ENCODE measurements at regions not wholly inside any gene's neighbourhood (a gene's known extent, or its start where the extent isn't known, plus 50 kb on each side); places are given as distances from the start of the nearest gene placed in this dataset.

DNA sequence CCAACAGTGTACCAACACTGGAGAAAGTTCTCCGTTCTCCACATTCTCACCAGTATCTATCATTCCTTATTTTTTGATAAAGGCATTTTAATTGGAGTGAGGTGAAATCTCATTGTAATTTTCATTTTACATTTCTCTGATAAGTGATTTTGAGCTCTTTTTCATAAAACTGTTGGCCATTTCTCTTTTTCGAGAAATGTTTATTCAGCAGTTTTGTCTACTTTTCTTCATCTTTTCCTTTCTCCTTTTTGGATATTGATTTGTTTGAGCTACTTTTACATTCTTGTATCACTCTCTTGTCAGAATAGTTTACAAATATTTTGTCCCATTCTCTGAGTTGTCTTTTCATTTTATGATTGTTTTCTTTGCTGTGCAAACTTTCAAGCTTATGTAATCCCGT is 555.2 kb downstream of the COL12A1 start:
- DNase-seq (ENCODE audit: insufficient read length, low spot score) (no peak), FAIRE-seq (no peak)

DNA sequence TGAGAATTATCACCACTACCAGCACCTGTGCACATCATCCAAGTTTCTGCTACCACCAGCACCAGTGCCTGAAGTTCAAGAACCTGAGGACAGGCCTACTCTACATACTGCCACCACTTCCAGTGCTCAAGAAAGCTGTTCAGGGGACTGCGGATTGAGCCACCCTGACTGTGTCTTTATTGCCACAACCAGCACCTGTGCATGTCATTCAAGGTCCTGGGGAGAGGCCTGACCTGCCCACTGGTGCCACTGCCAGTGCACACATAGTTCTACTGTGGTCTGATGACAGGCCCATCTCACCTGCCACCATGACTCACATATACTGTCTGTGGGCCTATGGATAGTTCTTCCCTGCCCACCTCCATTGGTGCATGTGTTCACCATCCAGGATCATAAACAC is 559.4 kb downstream of the COL12A1 start:
- no peak for DNase-seq (ENCODE audit: insufficient read length, low spot score)
- FAIRE-seq = no peak

DNA sequence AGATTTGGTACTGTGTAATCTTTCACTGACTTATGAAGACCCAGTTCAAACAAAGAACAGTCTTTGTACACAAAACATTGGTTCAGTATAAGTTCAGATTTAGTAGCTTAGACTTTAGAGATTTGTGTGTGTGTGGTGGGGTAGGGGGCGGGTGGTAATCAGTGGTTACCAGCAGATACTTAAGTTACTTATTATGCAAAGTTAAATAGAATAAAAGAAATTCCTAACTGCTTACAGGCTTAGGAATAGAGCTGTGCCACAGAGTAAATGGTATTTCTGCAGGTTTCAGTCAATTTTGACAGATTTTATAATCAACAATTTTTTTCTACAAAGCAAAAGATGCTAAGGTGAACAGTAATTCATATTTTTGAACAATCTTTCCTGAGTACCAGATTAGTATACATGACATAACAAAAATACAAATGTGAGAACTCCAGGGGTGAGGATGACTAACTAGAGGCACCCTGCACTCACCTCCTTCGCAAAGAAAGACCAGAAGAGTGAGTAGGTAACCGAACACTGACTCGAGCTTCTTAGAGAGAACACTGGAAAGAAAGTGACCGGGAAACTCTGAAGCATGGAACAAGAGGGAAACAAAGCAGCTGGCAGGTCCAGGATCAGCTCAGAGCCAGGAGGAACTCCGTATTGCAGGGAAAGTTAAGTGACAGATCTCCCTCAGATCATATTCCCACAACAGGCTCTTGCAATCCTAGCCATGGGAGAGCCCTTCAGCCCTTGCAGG is 560.6 kb downstream of the COL12A1 start:
- DNase-seq (ENCODE audit: insufficient read length, low spot score) (no peak), FAIRE-seq (no peak)

DNA sequence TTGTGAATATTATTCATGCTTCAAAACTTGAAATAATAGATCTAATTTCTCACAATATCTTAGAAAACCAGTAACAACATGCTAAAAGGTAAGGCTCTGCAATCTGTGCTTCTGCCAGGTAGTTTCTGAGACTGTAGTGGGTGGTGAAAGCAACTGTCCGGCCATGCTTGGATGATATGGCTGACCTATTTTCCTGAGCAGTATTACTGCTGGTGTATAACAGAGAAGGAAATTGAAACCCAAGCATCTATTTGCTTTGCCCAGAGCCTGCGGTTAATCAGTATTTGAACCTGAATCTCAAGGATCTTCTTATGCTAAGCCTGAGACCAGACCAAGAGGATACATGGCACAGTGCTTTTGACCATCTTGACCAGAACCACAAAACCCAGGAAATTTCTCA is 563.8 kb downstream of the COL12A1 start:
- no peak for FAIRE-seq
- DNase-seq (ENCODE audit: insufficient read length, low spot score) = no peak

DNA sequence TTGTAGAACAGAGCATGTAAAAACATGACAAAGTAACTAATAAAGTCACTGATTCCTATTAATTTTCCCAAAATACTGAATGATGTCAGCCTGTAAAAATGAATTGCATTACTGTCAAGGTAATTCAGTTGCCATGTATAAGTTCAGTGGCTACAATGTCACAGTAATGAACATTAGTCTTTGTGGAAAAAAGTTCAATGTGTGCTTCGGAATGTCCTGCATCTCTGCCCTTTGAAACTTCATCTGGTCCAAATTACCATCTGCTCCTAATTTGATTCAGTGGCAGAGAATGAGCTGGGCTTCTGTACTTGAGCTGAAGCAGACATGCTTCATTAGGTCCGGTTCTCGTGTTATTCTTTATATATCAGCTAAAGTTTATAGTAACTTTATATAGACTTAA is 567.4 kb downstream of the COL12A1 start:
- DNase-seq (ENCODE audit: insufficient read length, low spot score) (no peak), FAIRE-seq (no peak)

DNA sequence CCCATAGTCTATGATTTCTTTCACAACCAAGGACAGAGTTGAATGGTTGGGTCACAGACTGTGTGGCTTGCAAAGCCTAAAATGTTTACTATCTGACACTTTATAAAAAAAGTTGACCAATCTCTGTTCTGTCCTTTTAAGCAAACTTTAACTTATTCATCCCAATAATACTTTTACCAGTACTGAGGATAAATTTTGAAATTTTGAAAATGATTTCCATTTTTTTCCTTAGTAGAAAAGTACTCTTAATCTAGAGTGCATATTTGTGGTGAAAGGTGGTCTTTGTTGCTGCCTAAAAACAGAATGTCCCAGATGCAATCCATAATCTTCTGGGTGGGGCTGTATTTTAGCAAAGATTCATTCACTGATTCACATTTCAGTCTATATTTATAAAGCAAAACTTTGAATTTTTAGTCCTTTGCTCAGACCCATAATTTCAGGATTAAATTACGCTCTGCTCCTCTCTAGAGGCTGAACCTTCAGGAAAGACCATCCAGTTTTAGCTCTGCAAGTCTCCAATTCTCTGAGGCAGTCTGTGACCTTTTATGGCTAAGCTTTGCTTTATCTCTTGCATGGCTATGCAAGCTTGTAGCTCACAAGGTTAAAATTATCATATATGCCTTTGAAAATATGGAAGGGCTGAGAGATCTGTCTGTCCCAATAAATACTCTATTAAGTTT is 573.5 kb downstream of the COL12A1 start:
- DNase-seq (ENCODE audit: insufficient read length, low spot score) = no peak
- no peak for FAIRE-seq

DNA sequence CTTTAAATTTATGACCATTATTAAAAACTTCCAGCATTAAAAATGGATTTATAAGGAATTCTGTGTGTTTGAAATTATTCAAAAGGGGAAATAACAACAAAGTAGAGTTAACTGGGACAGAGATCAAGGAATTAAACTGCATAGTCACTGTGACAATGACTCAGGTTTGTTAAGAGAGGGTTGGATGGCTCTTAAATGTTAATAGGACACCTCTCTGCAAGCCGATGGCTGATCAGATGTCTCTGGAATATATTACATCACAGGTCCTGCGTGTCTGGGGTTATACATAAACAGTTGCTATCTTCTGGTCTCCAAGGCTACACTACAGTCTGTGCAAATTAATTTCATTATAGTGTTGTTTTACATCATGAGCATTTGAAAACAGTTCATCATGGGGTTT is 574.3 kb downstream of the COL12A1 start:
- DNase-seq (ENCODE audit: insufficient read length, low spot score) (no peak), FAIRE-seq (no peak)

DNA sequence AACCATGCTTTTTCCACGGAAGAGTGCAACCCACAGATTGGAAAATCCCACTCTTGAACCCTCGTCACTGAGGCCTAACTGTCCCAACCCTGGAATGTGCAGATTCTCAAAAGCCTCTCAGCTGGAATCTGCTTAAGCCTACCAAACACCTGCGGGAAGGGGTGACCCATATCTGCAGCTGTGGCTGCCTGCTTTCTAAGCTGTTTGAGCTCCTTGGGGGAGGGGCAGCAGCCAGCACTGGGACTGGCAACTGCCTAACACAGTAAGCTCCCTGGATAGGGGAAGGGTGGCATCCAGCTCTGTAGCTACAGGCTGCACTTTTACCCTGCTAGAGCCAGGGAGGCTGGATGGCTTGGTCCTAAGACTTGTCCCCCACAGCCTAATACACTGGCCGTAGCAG is 579.6 kb downstream of the COL12A1 start:
- DNase-seq (ENCODE audit: insufficient read length, low spot score) = no peak
- FAIRE-seq = no peak

DNA sequence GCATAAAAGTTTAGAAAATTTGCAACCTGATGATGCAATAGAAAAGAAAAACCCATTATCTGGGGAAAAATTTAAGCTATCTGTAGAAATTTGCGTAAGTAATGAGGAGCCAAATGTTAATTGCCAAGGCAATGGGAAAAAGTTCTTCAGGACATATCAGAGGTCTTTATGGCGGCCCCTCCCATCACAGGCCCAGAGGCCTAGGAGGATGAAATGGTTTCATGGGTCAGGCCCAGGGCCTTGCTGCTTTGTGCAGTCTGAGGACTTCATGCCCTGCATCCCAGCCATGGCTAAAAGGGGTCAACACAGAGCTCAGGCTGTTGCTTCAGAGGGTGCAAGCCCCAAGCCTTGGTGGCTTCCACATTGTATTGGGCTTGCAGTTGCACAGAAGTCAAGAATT is 582.8 kb downstream of the COL12A1 start:
- FAIRE-seq = no peak
- no peak for DNase-seq (ENCODE audit: insufficient read length, low spot score)

DNA sequence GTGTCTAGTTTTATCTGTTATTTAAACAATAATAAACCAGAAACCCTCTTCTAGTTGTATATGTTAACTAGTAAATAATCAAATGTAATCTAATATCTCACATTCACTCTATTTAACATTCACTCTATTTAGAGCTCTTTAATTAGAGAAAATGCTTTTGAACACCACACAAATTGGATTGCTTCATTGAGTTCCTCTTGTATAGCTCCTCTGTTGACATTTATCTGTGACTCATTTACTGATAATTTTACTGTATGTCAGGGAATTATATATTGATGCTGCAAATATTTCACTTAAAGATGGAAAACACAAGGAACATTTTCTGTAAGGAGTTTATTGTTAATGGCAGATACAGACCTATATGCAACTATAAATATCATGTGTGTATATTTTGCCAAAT is 594.6 kb downstream of the COL12A1 start:
- FAIRE-seq = no peak

DNA sequence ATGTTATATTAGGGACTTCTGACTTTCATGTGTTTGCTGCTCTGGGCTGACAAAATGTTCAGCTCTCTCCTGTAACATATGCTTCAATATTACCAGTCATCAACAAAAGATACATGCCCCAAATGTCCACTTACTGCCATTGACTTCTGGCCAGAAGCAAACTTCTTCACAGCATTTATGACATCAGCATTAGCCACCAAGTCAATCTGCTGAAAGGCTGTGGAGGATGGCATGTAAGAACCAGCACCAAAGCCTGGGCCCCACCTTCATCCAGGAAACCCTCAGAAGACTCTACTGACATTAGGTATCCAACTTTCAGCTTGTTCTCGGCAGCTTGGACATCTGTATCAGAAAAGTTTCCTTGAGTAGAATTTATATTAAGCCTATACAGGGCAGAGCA is 595.5 kb downstream of the COL12A1 start:
- FAIRE-seq = no peak
- no peak for DNase-seq (ENCODE audit: insufficient read length, low spot score)

More for the DNA sequence above, 594.6 kb downstream of the COL12A1 start:
- no peak for DNase-seq (ENCODE audit: insufficient read length, low spot score)

DNA sequence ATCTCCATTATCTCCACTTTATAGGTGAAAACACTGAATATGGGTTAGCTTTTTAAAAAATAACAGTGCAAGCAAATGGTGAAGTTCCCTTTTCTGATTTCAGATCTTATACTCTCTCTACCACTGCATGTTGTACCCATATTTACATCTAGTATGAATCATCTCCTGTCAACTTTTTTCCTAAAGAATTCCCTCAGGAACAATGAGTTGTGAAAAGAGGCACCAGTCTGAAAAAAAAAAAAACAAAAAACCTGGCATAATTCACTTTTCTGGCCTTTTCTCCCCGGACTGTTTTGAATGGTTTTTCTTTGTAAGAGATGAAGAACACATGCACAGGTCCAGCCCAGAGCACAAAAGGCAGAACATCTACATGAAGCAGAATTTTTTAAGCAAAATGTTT is 596.0 kb downstream of the COL12A1 start:
- DNase-seq (ENCODE audit: insufficient read length, low spot score) (no peak), FAIRE-seq (no peak)

DNA sequence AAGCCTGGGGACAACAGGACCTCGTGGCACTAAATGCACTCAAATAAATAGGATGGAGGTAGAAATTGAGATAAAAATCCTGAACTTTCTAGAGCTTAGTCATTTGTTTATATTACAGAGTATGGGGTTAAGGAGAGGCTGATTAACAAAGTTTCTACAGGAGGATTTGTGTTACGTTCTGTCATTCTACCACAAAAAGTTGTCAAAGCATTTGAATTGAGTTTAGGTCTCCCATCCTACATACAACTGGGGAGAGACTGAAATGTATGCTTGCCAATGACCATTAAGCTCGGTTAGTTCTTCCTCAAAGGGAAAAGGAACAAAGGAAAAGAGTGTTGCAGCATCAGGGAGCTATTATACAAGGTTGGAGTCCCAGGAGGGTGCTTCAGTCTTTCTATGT is 597.9 kb downstream of the COL12A1 start:
- DNase-seq (ENCODE audit: insufficient read length, low spot score) (no peak), FAIRE-seq (no peak)

DNA sequence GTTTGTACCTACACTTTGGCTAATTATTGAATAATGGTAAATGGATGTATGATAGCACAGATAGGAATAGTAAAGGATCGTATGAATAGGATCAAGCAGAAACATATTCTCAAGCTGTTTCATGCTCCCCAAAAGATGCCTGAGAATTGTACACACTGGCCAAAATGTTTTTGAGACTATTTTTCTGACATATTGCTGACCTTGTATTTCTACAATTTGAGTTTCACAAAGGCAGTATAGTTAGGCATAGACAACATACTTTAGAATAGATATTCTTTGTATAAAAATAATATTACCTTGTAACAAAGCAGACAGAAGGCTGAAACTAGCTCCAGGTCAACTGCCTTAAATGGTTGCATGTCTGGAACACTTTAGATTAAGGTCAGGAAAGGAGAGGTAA is 598.4 kb downstream of the COL12A1 start:
- DNase-seq (ENCODE audit: insufficient read length, low spot score) (no peak), FAIRE-seq (no peak)

DNA sequence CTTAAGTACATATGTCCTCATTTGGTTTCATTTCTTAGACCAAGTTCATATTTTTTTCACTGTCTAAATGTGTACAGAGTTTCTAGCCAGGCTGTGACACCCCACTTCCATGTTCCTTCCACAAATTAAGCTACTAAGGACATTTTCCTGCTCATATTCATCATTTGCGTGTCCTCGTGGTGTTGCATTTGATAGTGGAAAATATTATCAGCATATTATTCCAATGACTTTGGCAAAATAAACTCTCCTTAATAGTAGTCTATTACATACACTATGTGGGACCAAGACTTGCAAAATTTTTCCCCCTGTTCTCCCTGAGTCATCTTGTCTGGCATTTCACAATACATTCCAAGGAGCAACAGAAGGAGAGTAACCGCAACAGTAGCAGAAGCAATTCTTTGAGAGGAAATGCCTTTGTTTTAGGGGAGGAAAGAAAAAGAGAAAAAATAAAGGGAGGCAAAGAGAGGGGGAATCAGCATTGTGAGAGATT is 599.2 kb downstream of the COL12A1 start:
- FAIRE-seq (no peak), DNase-seq (ENCODE audit: insufficient read length, low spot score) (peak; percentile 46)

DNA sequence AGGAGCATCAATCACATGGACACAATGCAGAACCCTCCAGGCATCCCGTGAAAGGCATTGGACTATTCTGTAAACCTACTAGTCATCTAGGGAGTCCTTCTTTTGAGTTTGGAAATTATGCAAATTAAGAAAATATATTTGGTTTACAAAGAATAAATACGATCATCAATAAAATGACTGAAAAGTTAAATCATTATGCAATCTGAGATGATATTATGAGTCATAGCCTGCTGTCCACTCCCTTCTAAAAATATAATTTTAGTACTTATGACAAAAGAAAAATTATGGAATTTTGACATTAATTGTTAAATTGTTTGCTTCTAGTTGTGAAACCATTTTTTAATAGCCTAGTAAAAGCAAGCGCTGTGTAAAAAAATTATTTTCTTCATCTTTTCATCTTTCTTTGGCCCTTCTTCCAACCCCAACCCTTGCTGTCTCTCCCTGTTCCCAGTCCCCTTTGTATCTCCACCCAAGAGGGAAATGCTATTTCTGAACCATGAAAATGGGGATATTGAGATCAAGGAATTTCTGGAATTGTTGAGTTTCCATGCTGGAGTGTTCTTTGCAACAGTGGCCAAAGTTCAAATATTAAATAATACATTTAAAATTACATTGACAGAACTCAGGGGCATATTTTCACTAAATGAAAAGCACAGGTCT is 599.8 kb downstream of the COL12A1 start:
- no peak for FAIRE-seq

DNA sequence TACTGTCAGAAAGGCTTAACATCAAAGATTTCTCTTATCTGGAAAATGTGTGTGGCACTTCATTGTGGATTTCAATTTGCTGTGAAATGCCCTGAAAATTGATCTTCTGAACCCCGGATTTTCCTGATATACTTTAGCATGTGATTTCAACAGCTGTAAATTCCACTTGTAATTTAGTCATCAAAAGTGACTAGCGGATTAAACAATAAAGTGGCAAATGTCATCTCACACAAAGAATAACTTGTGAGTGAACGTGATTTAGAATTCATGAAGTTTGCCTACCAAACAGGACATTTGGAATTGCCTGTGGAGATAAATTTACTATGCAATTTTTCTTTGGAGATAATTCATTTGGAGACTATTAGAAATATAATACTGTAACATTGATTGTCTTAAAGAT is 601.6 kb downstream of the COL12A1 start:
- FAIRE-seq = no peak
- DNase-seq (ENCODE audit: insufficient read length, low spot score) = no peak

More for the DNA sequence above, 599.8 kb downstream of the COL12A1 start:
- DNase-seq (ENCODE audit: insufficient read length, low spot score) = no peak

DNA sequence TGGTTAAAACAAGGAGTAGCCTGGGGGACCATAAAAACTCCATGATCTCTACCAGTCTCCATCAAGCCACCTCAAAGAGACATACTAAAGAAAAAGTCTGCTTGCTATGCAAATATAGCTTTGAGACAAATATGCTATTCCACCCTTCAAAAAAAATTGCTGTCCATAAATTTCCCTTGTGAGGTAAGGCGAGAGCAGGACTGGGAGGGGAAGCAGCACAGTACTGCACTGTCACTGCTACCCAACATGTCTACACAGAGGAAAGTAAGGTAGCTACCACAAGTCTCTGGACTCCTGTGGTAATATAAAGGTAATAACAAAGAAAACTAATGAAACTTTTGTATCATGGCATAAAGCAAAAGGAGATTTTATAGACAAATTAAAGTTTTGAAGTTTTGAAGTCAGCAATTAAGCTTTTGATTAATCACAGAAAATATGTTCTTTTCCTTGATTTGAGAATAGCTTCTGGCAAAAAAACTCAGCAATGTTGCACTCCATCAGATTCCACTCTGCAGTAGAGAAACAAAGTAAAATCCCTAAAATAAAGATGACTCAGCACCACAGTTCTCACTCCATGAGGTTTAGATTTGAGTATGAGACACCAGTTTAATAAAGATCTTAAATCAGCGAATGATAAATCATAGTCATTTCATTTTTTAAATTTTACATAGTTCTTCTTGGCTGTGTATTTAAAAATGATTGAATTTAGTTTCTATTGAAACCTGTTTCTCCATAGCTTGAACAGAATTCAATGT is 602.4 kb downstream of the COL12A1 start:
- FAIRE-seq (no peak), DNase-seq (ENCODE audit: insufficient read length, low spot score) (no peak)

DNA sequence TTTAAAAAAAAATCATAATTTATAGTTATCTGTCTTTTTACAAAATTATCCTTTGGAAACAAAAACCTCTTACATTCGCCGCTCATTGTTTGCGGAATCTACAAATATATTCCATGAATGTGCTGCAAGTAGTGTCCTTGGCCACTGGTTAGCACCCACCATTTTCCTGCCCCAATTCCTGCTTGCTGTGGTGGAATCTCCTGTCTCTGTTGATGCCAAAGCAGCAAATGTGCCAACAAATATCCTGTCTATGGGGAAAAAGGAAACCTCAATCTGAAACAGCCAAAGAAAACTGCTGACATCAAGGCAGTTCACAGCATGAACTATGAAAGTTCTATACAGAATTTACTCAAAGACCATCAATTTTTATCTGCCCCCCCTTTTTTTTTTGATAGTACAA is 603.6 kb downstream of the COL12A1 start:
- DNase-seq (ENCODE audit: insufficient read length, low spot score) (no peak), FAIRE-seq (no peak)

DNA sequence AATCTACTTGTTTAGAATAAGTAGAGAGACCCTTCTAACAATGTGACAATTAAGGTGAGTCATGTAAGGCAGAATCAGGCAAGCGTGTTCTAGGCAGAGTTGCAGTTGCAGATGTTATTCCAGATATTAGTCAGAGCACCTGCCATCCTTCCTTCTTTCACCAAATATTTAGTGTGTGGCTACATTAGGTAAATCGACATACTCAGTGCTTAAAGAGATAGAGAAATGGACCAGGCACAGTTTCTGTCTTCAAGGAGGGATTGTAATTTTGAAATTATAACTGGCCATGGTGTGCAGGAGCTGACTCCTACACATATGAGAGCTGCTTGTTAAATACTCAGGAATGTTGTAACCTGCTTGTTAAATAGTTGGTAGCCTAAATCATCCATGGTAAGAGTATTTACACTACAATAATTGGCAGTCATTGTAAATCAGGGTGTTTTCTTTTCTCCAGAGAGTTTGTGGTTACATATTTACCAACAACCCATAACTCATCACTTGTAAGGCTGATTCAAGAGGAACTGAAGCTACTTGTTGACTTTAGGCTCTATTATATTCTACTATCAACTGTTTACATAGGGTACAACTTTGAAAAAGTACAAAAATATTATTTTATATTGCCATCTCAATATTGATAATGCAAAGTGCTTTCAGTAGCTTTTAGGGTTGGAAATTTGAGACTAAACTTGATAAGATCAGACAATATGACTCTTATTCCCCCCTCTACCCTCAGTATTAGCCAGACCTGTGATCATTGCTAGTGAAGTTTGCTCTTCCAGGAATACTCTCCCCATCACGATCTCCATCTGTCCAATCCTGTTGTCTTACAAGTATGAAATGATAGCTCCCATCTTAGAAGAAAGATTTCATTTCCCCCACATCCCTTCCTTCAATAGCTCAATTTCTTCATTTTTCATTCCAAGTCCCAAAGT is 607.1 kb downstream of the COL12A1 start:
- no peak for FAIRE-seq
- DNase-seq (ENCODE audit: insufficient read length, low spot score) = no peak

All from HTR-8/SVneo (cell line).